Progenitor cell of endocrine pancreas (in vitro differentiated cells): ENCODE measurements at regions not wholly inside any gene's neighbourhood (a gene's known extent, or its start where the extent isn't known, plus 50 kb on each side); places are given as distances from the start of the nearest gene placed in this dataset.
A peak's percentile ranks its signal among the peaks of the same experiment; 100 is the strongest.

Experiments
- DNase-seq: peaks from one replicate; pipeline ENCODE4 v3.0.0; 2021; ENCODE audit warnings: low spot score; ENCODE audit not compliant: unreplicated experiment
- H3K27ac Mint-ChIP-seq: 2 replicates; pipeline ENCODE4 v1.8.0; 2021; ENCODE audit warnings: mild to moderate bottlenecking, moderate library complexity, mixed read lengths
- H3K27me3 Mint-ChIP-seq: 2 replicates; pipeline ENCODE4 v1.8.0; 2021; ENCODE audit warnings: mixed read lengths
- H3K36me3 Mint-ChIP-seq: 2 replicates; pipeline ENCODE4 v1.8.0; 2022; ENCODE audit warnings: mixed read lengths; ENCODE audit not compliant: insufficient read depth
- H3K4me1 Mint-ChIP-seq: 2 replicates; pipeline ENCODE4 v1.8.0; 2021; ENCODE audit warnings: low read depth, mixed read lengths
- H3K4me3 Mint-ChIP-seq: 2 replicates; pipeline ENCODE4 v1.8.0; 2021; ENCODE audit warnings: low read depth, mild to moderate bottlenecking, moderate library complexity, mixed read lengths
- H3K9me3 Mint-ChIP-seq: 2 replicates; pipeline ENCODE4 v1.8.0; 2021; ENCODE audit warnings: low read depth, mixed read lengths
- CTCF ChIP-seq: fragments of 200-600 bp; sonication (generic); IDR thresholded peaks from one replicate; pipeline ENCODE4 v1.5.0; 2021; ENCODE audit warnings: antibody characterized with exemption, mild to moderate bottlenecking; ENCODE audit not compliant: unreplicated experiment

GRCh38 chr10:111988646-111989045 lies 194.9 kb downstream of the GPAM start:
- no peak for TF ChIP-seq CTCF
- no peak for DNase-seq
- no peak overlapping the region for H3K27ac Mint-ChIP-seq
- H3K4me1 Mint-ChIP-seq = peaks cover 10% of the 10 kb centered on the region
- no peak overlapping the region for H3K4me3 Mint-ChIP-seq
- H3K36me3 Mint-ChIP-seq = no peaks in the 10 kb centered on the region
- H3K9me3 Mint-ChIP-seq = no peaks in the 10 kb centered on the region
- H3K27me3 Mint-ChIP-seq = peaks cover 16% of the 10 kb centered on the region

DNA sequence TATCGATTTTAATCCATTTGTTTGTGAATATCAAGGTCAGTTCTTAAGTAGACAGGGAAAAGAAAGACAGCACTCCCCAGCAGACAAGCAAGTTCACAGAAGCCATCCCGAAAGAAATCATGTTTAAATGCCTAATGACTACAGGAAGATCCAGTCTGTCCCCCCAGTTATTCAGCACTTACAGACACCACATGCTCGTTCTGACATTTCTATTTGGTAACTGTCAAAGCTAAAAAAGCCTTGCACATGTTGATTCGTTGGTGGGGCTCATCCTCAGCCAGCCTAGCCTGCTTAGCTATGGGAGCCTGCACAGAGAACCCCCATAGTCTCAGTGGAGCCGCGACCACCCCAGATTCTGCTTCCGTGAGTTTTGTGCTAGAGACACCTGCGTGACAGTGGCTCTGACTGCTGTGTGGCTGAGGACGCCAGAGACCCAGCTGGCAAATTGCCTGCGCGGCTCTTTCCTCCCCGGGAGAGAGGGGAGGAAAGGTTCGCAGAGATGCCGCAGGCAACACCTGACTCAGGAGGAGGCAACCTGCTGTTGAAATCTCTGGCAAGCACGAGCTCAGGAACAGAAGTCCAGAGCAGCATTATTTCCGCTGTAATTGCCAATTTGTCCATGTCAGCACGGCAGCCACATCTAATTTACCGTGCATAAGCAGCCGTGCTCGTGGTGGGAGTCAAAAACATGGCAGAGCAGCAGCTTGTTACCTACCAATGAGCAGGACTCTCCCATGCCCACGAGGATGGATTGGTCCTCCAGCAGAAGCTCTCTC lies 194.2 kb downstream of the GPAM start:
- TF ChIP-seq CTCF = no peak
- Mint-ChIP-seq H3K36me3 (no peaks in the 10 kb centered on the region), H3K4me1 (peaks cover 10% of the 10 kb centered on the region), H3K4me3 (no peak overlapping the region), H3K27ac (no peak overlapping the region), H3K27me3 (peaks cover 16% of the 10 kb centered on the region), H3K9me3 (no peaks in the 10 kb centered on the region)
- DNase-seq = no peak

GRCh38 chr10:111990734-111991133 lies 192.8 kb downstream of the GPAM start:
- no peak for DNase-seq
- Mint-ChIP-seq H3K4me1 (peaks cover 8% of the 10 kb centered on the region), H3K9me3 (no peaks in the 10 kb centered on the region), H3K36me3 (no peaks in the 10 kb centered on the region), H3K27me3 (peaks cover 16% of the 10 kb centered on the region), H3K27ac (no peak overlapping the region), H3K4me3 (no peak overlapping the region)
- TF ChIP-seq CTCF = peak; percentile 30

GRCh38 chr10:111993321-111993720 lies 190.2 kb downstream of the GPAM start:
- Mint-ChIP-seq H3K4me3 (no peak overlapping the region), H3K27ac (no peak overlapping the region), H3K36me3 (no peaks in the 10 kb centered on the region), H3K4me1 (peaks cover 3% of the 10 kb centered on the region), H3K9me3 (no peaks in the 10 kb centered on the region), H3K27me3 (peaks cover 15% of the 10 kb centered on the region)
- TF ChIP-seq CTCF = no peak
- no peak for DNase-seq

DNA sequence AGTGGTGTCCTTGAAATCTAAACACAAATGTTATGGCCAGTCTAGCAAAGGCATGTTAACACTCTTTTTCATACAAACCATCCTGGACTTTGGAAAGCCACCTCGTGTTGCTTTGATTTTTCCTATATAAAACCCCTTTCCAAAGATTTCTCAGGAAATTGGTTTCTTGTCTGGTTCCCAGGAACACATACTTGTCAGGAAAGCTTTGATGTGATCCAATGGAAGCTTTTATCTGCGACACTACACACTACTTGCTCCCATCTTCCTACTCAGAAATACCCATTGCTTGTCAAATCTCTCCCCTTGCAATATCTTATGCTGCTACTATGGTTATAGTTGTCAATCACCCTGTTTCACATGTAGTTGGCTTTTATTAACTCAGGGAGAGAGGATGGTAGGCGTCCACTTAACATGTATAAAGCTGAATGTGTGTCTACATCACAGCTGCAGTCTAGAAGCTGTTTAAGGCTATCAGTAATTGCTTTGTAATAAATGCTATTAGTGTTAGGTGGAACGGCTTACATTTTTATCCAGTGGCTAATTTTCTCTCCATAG lies 189.6 kb downstream of the GPAM start:
- H3K4me1 Mint-ChIP-seq = peaks cover 5% of the 10 kb centered on the region
- H3K36me3 Mint-ChIP-seq = no peaks in the 10 kb centered on the region
- H3K4me3 Mint-ChIP-seq = no peak overlapping the region
- TF ChIP-seq CTCF = no peak
- no peak overlapping the region for H3K27ac Mint-ChIP-seq
- no peaks in the 10 kb centered on the region for H3K9me3 Mint-ChIP-seq
- H3K27me3 Mint-ChIP-seq = peaks cover 10% of the 10 kb centered on the region
- no peak for DNase-seq
